Esophagus muscularis mucosa (tissue), 3 donors: ENCODE measurements at regions not wholly inside any gene's neighbourhood (a gene's known extent, or its start where the extent isn't known, plus 50 kb on each side); places are given as distances from the start of the nearest gene placed in this dataset.

Experiments
- CTCF ChIP-seq, 3 experiments: fragments of 200-600 bp in 2 of 3; fragments of 450-650 bp in 1 of 3; sonication (generic) in 2 of 3; IDR thresholded peaks; one replicate each; pipeline ENCODE4 v1.5.1; 2017 to 2019; ENCODE audit warnings: antibody characterized with exemption in 3 of 3, mild to moderate bottlenecking in 2 of 3, moderate library complexity in 1 of 3
- POLR2A ChIP-seq: fragments of 450-650 bp; IDR thresholded peaks from one replicate; pipeline ENCODE4 v1.6.1; 2017; ENCODE audit warnings: antibody characterized with exemption, moderate library complexity, mild to moderate bottlenecking, low read depth

GRCh38 chr2:59000796-59001195, 759.7 kb upstream of the FANCL start:
- no peak for TF ChIP-seq CTCF (IDR thresholded peaks at IDR 0.05)
- no peak for TF ChIP-seq POLR2A
